ENCODE measurements at regions not wholly inside any gene's neighbourhood (a gene's known extent, or its start where the extent isn't known, plus 50 kb on each side); places are given as distances from the start of the nearest gene placed in this dataset.

GRCh38 chr6:131414956-131415355 is 158.1 kb upstream of the ARG1 start (continued):
- TF ChIP-seq AFF4 (CRISPR knock-in tag; IDR thresholded peaks at IDR 0.05; ENCODE audit: borderline replicate concordance) (no peak), NFATC4 (CRISPR knock-in tag; IDR thresholded peaks at IDR 0.05) (no peak), ATF3 (CRISPR knock-in tag; conservative IDR thresholded peaks at IDR 0.05) (no peak), RELA (CRISPR knock-in tag; IDR thresholded peaks at IDR 0.05; ENCODE audit: borderline replicate concordance) (no peak), CTCF (IDR thresholded peaks at IDR 0.05) (no peak), CBFB (CRISPR knock-in tag; IDR thresholded peaks at IDR 0.05; ENCODE audit: low read depth) (no peak), ZNF263 (CRISPR knock-in tag; IDR thresholded peaks at IDR 0.05; ENCODE audit: low read depth) (no peak), TP53 (CRISPR knock-in tag; IDR thresholded peaks at IDR 0.05) (no peak)

GRCh38 chr6:131418441-131418840 is 154.6 kb upstream of the ARG1 start:
- Mint-ChIP-seq H3K4me1 (0 out of 2 replicates have a peak, but pooled peaks cover 4% of the 10 kb centered on the region), H3K9me3 (peaks cover 11% of the 10 kb centered on the region), H3K27me3 (ENCODE audit: low read depth) (peaks cover 18% of the 10 kb centered on the region; the same call in 1 of the 2 replicates), H3K36me3 (no peaks in the 10 kb centered on the region), H3K4me3 (no peak overlapping the region), H3K27ac (no peak overlapping the region)
- ChIA-PET POLR2A (no interaction called here), CTCF (no interaction called here)
- no peak for ATAC-seq
- TF ChIP-seq ZNF396 (CRISPR knock-in tag; IDR thresholded peaks at IDR 0.05; ENCODE audit: borderline replicate concordance) (no peak), IRF2 (CRISPR knock-in tag; IDR thresholded peaks at IDR 0.05; ENCODE audit: borderline replicate concordance, low read depth) (no peak), ERG (CRISPR knock-in tag; IDR thresholded peaks at IDR 0.05) (no peak), CDX4 (CRISPR knock-in tag; IDR thresholded peaks at IDR 0.05; ENCODE audit: borderline replicate concordance) (no peak), NFE2L1 (CRISPR knock-in tag; IDR thresholded peaks at IDR 0.05) (no peak), CBFB (CRISPR knock-in tag; IDR thresholded peaks at IDR 0.05; ENCODE audit: low read depth) (no peak), ZNF532 (CRISPR knock-in tag; IDR thresholded peaks at IDR 0.05; ENCODE audit: borderline replicate concordance) (no peak)
- DNase-seq (ENCODE audit: low spot score), result no peak
